ENCODE measurements at regions not wholly inside any gene's neighbourhood (a gene's known extent, or its start where the extent isn't known, plus 50 kb on each side); places are given as distances from the start of the nearest gene placed in this dataset.
"Not testable (repeated sequence)": the region's sequence is repeated elsewhere in the genome, so short reads cannot be mapped to it uniquely, and the experiment has no call there.

DNA sequence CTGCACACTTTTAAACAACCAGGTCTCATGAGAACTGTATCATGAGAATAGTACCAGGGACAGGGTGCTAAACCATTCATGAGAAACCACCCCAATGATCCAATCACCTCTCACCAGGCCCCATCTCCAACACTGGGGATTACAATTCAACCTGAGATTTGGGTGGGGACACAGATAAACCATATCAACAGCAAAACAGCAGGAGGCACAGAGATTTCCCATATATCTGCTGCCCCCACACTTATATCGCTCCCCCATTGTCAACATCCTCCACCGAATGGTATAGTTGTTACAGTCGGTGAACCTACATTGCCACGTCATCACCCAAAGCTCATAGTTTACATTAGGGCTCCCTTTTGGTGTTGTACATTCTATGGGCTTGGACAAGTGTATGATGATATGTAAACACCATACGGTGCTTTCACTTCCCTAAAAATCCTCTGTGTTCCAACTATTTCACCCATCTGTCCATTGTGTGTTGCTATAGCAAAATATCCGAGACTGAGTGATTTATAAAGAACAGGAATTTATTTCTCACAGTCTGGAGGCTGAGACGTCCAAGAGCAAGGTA lies 224.8 kb downstream of the FAM43A start:
- H3K27me3 ChIP-seq = no peaks in the 10 kb centered on the region
- no peak for DNase-seq (ENCODE audit: low spot score in 2 of 2)
- no peak overlapping the region for H3K27ac ChIP-seq
- TF ChIP-seq, protein P1, sequence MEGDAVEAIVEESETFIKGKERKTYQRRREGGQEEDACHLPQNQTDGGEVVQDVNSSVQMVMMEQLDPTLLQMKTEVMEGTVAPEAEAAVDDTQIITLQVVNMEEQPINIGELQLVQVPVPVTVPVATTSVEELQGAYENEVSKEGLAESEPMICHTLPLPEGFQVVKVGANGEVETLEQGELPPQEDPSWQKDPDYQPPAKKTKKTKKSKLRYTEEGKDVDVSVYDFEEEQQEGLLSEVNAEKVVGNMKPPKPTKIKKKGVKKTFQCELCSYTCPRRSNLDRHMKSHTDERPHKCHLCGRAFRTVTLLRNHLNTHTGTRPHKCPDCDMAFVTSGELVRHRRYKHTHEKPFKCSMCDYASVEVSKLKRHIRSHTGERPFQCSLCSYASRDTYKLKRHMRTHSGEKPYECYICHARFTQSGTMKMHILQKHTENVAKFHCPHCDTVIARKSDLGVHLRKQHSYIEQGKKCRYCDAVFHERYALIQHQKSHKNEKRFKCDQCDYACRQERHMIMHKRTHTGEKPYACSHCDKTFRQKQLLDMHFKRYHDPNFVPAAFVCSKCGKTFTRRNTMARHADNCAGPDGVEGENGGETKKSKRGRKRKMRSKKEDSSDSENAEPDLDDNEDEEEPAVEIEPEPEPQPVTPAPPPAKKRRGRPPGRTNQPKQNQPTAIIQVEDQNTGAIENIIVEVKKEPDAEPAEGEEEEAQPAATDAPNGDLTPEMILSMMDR (IDR thresholded peaks at IDR 0.05) = no peak
- no peaks in the 10 kb centered on the region for H3K4me1 ChIP-seq
- H3K36me3 ChIP-seq = no peaks in the 10 kb centered on the region
- H3K4me3 ChIP-seq = no peak overlapping the region
- no peaks in the 10 kb centered on the region for H3K9me3 ChIP-seq
- intact Hi-C loops (cut with DNase I) = no loop called here

DNA sequence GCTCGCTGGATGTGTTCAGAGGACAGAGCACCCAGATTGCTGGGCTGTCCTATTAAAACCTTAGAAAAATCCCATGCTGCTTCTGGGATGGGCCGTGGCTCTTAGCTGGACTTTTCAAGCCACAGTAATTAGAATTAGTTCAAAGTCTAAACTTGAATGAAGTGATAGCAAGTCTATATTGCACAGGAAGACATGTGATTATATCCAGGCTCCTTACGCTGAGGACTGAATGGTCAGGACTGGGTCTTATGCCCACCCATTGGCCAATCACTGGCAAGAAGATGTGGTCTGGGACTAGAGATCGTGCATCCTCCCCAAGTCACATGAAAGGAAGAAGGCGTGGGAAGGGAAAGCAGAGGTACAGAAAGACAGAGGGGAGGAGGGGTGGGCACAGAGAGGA lies 227.6 kb downstream of the FAM43A start:
- intact Hi-C loops (cut with DNase I) = no loop called here
- H3K9me3 ChIP-seq = no peaks in the 10 kb centered on the region
- H3K36me3 ChIP-seq = no peaks in the 10 kb centered on the region
- no peaks in the 10 kb centered on the region for H3K4me1 ChIP-seq
- TF ChIP-seq, protein P1 (IDR thresholded peaks at IDR 0.05) = no peak
- DNase-seq (ENCODE audit: low spot score in 2 of 2) = no peak
- no peaks in the 10 kb centered on the region for H3K27me3 ChIP-seq
- no peak overlapping the region for H3K27ac ChIP-seq
- no peak overlapping the region for H3K4me3 ChIP-seq

DNA sequence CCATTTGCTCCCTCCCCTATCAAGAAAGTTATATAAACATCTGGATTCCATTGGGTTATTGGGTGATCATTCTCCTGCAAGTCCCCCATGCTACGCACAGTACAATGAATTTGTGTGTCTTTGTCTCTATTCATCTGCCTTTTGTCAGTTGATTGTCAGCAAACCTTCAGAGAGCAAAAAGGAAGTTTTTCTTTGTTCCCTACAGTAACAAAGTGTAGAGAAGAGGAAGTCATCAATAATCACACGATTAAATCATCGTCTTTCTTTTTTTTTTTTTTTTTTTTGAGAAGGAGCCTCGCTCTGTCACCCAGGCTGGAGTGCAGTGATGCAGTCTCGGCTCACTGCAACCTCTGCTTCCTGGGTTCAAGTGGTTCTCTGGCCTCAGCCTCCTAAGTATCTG lies 239.2 kb downstream of the FAM43A start:
- H3K4me1 ChIP-seq; H3K27ac ChIP-seq; DNase-seq (ENCODE audit: low spot score in 2 of 2); H3K27me3 ChIP-seq; intact Hi-C loops (cut with DNase I); H3K36me3 ChIP-seq; H3K9me3 ChIP-seq; H3K4me3 ChIP-seq: not testable (repeated sequence)

DNA sequence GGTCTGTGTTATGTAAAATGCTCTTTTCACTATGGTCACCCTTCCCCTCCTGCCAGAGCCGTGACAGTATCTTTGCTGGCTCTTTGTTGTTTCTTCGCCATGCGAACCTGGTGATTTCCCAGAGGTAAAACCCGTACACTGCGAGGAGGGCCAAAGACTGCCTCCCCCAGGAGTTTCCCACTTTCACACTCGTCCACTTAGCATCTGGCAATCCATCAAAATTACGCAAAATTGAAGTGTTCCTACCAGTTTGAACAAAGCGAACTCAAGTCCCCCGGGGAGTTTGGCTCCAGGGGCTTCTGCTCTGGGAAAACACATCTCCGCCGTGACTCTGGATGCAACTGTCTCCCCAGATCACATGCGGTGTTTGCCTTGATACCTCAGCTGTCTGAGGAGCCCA lies 239.9 kb downstream of the FAM43A start:
- peaks cover 3 to 13% of the 10 kb centered on the region in 2 donors for H3K4me1 ChIP-seq
- H3K4me3 ChIP-seq = no peak overlapping the region
- TF ChIP-seq, protein P1 (IDR thresholded peaks at IDR 0.05) = no peak
- no peaks in the 10 kb centered on the region for H3K27me3 ChIP-seq
- H3K27ac ChIP-seq = no peak overlapping the region
- intact Hi-C loops (cut with DNase I) = no loop called here
- DNase-seq (ENCODE audit: low spot score in 2 of 2) = no peak
- H3K9me3 ChIP-seq = no peaks in the 10 kb centered on the region
- H3K36me3 ChIP-seq = no peaks in the 10 kb centered on the region

DNA sequence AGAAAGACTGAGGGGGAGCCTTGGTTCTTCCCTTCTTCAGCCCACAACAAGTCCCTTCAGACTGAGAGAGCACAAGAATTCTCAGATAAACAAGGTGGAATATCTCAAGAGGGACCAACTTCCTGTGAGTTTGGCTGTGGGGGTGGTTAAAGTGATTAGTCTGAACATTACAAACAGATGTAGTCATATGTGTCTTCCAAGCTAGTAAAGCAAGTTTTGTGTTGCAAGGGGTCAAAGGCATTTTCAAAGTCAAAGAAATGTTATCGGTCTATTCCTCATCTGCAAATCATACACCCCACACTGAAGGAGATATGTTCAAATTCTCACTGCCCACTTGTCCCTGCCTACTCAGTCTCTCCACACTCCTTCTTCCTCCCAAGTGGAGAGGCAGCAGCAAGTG lies 242.5 kb downstream of the FAM43A start:
- intact Hi-C loops (cut with DNase I) = no loop called here
- Histone ChIP-seq H3K36me3 (no peaks in the 10 kb centered on the region), H3K4me1 (peaks cover 5 to 26% of the 10 kb centered on the region in 2 donors), H3K4me3 (no peak overlapping the region), H3K9me3 (no peaks in the 10 kb centered on the region), H3K27me3 (no peaks in the 10 kb centered on the region), H3K27ac (no peak overlapping the region)
- TF ChIP-seq, protein P1 (IDR thresholded peaks at IDR 0.05) = no peak
- DNase-seq (ENCODE audit: low spot score in 2 of 2) = no peak

DNA sequence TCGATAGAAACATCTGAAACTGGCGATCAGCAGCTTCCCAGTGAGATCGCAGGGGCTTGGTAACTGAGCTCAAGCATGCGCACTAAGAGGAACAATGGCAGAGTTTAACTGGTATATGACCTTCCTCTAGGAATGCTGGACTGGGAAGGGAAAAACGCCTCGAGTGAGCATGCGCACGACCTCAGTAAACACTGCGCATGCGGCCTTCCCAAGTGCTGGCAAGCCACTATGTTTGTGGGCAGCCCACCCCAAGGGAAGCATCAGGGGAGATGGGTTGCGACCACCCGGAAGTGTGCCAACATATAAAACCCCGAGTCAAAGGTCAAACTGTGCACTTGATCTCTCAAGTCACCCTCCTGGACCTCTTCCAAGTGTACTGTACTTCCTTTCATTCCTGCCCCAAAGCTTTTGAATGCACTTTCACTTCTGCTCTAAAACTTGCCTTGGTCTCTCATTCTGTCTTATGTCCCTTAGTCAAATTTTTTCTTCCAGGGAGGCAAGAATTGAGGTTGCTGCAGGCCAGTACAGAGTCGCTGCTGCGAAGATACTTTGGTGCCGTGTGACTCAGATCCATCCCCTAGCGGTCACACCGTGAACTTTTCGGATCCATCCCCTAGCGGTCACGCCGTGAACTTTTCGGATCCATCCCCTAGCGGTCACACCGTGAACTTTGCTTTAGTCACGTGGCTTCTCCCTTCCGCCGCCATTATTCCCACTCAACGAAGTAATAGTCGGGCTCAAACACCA lies 243.3 kb downstream of the FAM43A start:
- Histone ChIP-seq H3K27me3 (no peaks in the 10 kb centered on the region), H3K27ac (peak overlapping the region in 1 of 2 donors; percentile 25), H3K4me3 (no peak overlapping the region), H3K4me1 (peaks cover 5 to 26% of the 10 kb centered on the region in 2 donors), H3K9me3 (no peaks in the 10 kb centered on the region), H3K36me3 (no peaks in the 10 kb centered on the region)
- no peak for DNase-seq (ENCODE audit: low spot score in 2 of 2)
- TF ChIP-seq, protein P1 (IDR thresholded peaks at IDR 0.05) = peak; percentile 32 to 78 (median 46)
- intact Hi-C loops (cut with DNase I) = no loop called here

Measured in ascending aorta (tissue), 2 donors.